ENCODE measurements at regions not wholly inside any gene's neighbourhood (a gene's known extent, or its start where the extent isn't known, plus 50 kb on each side); places are given as distances from the start of the nearest gene placed in this dataset.

DNA sequence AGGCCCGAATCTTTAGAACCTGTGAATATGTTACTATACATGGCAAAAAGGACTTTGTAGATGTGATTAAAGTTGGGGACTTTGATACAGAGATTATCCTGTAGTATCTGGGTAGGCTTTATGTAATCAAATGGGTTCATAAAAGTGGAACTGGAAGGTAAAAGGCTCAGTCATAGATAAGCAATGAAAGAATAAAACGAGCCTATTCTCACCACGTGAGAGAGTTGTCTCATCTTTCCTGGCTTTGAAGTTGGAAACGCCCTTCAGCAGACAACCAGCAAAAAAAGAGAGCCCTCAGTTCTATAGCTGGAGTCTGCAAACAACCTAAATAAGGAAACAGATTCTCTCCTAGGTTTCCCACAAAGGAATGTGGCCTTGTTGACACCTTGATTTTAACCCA, 805.8 kb upstream of the DIAPH2 start:
- TF ChIP-seq MYC (IDR thresholded peaks at IDR 0.05; ENCODE audit: low read depth, low read length) (no peak), POLR2A (IDR thresholded peaks at IDR 0.05; ENCODE audit: extremely low read depth, insufficient read length) (no peak)
- TF ChIP-seq, protein P1, sequence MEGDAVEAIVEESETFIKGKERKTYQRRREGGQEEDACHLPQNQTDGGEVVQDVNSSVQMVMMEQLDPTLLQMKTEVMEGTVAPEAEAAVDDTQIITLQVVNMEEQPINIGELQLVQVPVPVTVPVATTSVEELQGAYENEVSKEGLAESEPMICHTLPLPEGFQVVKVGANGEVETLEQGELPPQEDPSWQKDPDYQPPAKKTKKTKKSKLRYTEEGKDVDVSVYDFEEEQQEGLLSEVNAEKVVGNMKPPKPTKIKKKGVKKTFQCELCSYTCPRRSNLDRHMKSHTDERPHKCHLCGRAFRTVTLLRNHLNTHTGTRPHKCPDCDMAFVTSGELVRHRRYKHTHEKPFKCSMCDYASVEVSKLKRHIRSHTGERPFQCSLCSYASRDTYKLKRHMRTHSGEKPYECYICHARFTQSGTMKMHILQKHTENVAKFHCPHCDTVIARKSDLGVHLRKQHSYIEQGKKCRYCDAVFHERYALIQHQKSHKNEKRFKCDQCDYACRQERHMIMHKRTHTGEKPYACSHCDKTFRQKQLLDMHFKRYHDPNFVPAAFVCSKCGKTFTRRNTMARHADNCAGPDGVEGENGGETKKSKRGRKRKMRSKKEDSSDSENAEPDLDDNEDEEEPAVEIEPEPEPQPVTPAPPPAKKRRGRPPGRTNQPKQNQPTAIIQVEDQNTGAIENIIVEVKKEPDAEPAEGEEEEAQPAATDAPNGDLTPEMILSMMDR (IDR thresholded peaks at IDR 0.05; ENCODE audit: low read depth, low read length): no peak
- TF ChIP-seq, protein P2, sequence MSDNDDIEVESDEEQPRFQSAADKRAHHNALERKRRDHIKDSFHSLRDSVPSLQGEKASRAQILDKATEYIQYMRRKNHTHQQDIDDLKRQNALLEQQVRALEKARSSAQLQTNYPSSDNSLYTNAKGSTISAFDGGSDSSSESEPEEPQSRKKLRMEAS (IDR thresholded peaks at IDR 0.05; ENCODE audit: low read depth, low read length): no peak

Data from NB4 (cell line).